Chondrocyte (in vitro differentiated cells): ENCODE measurements at regions not wholly inside any gene's neighbourhood (a gene's known extent, or its start where the extent isn't known, plus 50 kb on each side); places are given as distances from the start of the nearest gene placed in this dataset.
A peak's percentile ranks its signal among the peaks of the same experiment; 100 is the strongest.

Source experiments
- DNase-seq: peaks from one replicate; pipeline ENCODE4 v3.0.0; 2021; ENCODE audit warnings: mixed read lengths, low spot score
- H3K27ac Mint-ChIP-seq: one replicate; pipeline ENCODE4 v1.8.0; 2021; ENCODE audit warnings: mild to moderate bottlenecking, moderate library complexity, mixed read lengths; ENCODE audit not compliant: unreplicated experiment
- H3K27me3 Mint-ChIP-seq: 2 replicates; pipeline ENCODE4 v1.8.0; 2021; ENCODE audit warnings: low read depth, mixed read lengths
- H3K36me3 Mint-ChIP-seq: 2 replicates; pipeline ENCODE4 v1.8.0; 2021; ENCODE audit warnings: low read depth, mixed read lengths
- H3K4me1 Mint-ChIP-seq: 2 replicates; pipeline ENCODE4 v1.8.0; 2021; ENCODE audit warnings: low read depth, mild to moderate bottlenecking, mixed read lengths
- H3K4me3 Mint-ChIP-seq: one replicate; pipeline ENCODE4 v1.8.0; 2021; ENCODE audit warnings: mild to moderate bottlenecking, moderate library complexity, mixed read lengths; ENCODE audit not compliant: unreplicated experiment
- H3K9me3 Mint-ChIP-seq: 2 replicates; pipeline ENCODE4 v1.8.0; 2021; ENCODE audit warnings: low read depth, mixed read lengths
- TF ChIP-seq, protein P1 (sequence below): fragments of 200-600 bp; sonication (generic); IDR thresholded peaks from 2 replicates; pipeline ENCODE4 v1.5.0; 2021; ENCODE audit warnings: antibody characterized with exemption, mild to moderate bottlenecking, moderate library complexity

- no peaks in the 10 kb centered on the region for H3K4me1 Mint-ChIP-seq
- TF ChIP-seq, protein P1, sequence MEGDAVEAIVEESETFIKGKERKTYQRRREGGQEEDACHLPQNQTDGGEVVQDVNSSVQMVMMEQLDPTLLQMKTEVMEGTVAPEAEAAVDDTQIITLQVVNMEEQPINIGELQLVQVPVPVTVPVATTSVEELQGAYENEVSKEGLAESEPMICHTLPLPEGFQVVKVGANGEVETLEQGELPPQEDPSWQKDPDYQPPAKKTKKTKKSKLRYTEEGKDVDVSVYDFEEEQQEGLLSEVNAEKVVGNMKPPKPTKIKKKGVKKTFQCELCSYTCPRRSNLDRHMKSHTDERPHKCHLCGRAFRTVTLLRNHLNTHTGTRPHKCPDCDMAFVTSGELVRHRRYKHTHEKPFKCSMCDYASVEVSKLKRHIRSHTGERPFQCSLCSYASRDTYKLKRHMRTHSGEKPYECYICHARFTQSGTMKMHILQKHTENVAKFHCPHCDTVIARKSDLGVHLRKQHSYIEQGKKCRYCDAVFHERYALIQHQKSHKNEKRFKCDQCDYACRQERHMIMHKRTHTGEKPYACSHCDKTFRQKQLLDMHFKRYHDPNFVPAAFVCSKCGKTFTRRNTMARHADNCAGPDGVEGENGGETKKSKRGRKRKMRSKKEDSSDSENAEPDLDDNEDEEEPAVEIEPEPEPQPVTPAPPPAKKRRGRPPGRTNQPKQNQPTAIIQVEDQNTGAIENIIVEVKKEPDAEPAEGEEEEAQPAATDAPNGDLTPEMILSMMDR = no peak
- no peak overlapping the region for H3K27ac Mint-ChIP-seq
These were observed 64.2 kb upstream of the GREB1L start for GRCh38 chr18:21177822-21178221.

GRCh38 chr18:21179590-21180220, 62.3 kb upstream of the GREB1L start:
- TF ChIP-seq, protein P1 = peak; percentile 84
- no peak overlapping the region for H3K4me3 Mint-ChIP-seq
- no peaks in the 10 kb centered on the region for H3K4me1 Mint-ChIP-seq
- no peak overlapping the region for H3K27ac Mint-ChIP-seq
- no peaks in the 10 kb centered on the region for H3K27me3 Mint-ChIP-seq
- DNase-seq = no peak
- H3K9me3 Mint-ChIP-seq = no peaks in the 10 kb centered on the region
- H3K36me3 Mint-ChIP-seq = no peaks in the 10 kb centered on the region

More at GRCh38 chr18:21177822-21178221, 64.2 kb upstream of the GREB1L start:
- no peaks in the 10 kb centered on the region for H3K9me3 Mint-ChIP-seq
- no peak overlapping the region for H3K4me3 Mint-ChIP-seq
- no peaks in the 10 kb centered on the region for H3K27me3 Mint-ChIP-seq
- no peak for DNase-seq
- no peaks in the 10 kb centered on the region for H3K36me3 Mint-ChIP-seq

DNA sequence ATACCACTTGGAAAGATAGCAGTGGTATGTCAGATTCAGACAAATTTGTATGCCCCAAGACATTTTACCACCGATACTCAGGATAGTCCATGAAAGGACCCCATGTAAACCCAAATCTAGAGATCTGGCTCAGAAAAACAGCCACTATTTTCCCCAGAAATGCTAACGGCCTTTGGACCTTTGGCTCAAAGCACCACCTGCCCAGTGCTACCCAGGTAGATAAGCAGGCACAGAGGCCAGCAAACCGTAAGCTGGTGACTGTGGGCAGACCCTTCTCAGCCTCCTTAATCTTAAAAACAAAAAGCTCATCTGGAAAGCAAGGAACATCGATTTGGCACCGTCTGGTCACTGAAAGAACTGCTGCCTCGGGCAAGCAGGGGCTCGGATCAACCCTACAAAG, 61.4 kb upstream of the GREB1L start:
- DNase-seq = no peak
- H3K4me3 Mint-ChIP-seq = no peak overlapping the region
- no peaks in the 10 kb centered on the region for H3K9me3 Mint-ChIP-seq
- H3K27ac Mint-ChIP-seq = no peak overlapping the region
- no peaks in the 10 kb centered on the region for H3K4me1 Mint-ChIP-seq
- peaks cover 1% of the 10 kb centered on the region for H3K36me3 Mint-ChIP-seq
- H3K27me3 Mint-ChIP-seq = no peaks in the 10 kb centered on the region
- TF ChIP-seq, protein P1 = no peak

DNA sequence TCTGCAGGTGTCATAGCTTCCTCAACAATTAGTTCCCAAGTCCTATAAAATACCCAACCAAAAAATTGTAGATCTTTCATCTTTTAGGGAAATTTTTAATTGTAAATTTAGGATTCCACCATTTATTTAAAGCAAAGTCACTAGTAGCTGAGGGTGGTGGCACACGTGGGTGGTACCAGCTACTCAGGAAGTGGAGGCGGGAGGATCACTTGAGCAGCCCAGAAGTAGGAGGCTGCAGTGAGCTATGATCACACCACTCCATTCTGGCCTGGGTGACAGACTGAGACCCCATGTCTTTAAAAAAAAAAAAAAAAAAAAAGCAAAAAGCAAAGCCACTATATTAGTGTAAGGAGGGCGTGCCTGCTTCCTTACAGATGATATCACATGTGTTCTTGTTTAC, 60.3 kb upstream of the GREB1L start:
- Mint-ChIP-seq H3K4me3 (no peak overlapping the region), H3K27ac (no peak overlapping the region), H3K27me3 (no peaks in the 10 kb centered on the region), H3K4me1 (no peaks in the 10 kb centered on the region), H3K36me3 (peaks cover 1% of the 10 kb centered on the region), H3K9me3 (no peaks in the 10 kb centered on the region)
- no peak for DNase-seq
- TF ChIP-seq, protein P1 = no peak

- DNase-seq = no peak
- Mint-ChIP-seq H3K27me3 (no peaks in the 10 kb centered on the region), H3K9me3 (no peaks in the 10 kb centered on the region), H3K36me3 (peaks cover 1% of the 10 kb centered on the region), H3K4me3 (no peak overlapping the region), H3K4me1 (no peaks in the 10 kb centered on the region), H3K27ac (no peak overlapping the region)
- TF ChIP-seq, protein P1 = no peak
These were observed 58.4 kb upstream of the GREB1L start for GRCh38 chr18:21183670-21184069.
